ENCODE measurements at regions not wholly inside any gene's neighbourhood (a gene's known extent, or its start where the extent isn't known, plus 50 kb on each side); places are given as distances from the start of the nearest gene placed in this dataset.
"Not testable (repeated sequence)": the region's sequence is repeated elsewhere in the genome, so short reads cannot be mapped to it uniquely, and the experiment has no call there.

- DNase-seq (ENCODE audit: low read depth), result no peak
These were observed 315.5 kb upstream of the CDH5 start for GRCh38 chr16:66050991-66051390.

DNA sequence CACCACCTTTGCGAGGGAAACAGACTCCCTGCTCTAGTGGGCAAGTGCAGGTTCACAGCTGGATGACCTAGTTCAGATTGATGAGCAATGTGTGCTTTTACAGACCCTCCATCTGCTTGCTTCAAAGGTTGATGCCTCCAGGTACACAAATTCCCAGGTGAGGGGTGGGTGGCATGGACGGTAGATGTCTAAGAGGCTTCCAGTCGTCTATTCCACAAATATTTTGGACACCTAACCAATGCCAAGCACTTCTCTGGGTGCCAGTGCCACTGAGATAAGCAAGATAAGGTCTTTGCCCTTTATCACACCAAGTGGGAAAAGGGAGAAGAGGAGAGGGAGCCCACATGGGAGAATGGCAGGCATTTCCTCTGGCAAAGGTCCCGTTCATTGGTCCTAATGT is 316.6 kb upstream of the CDH5 start:
- DNase-seq (ENCODE audit: low read depth), result no peak

DNA sequence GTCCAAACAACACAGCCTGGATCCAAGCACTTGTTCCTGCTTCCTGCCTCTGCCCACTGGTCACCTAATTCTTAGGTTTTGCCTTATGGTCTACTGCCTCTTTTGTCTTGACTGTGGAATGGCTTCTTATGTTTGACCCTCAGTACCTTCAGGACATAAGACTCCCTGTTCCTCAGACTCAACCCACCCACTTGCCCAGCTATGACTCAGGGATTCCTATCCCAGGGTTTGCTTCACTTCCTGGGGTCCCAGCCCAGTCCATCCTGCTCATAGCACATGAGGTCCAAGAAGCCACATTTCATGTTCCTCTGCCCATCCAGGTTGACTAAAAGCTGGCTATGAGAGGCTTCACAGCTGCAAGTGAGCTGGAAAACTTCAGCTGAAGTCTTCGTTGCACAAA is 320.9 kb upstream of the CDH5 start:
- no peak for DNase-seq (ENCODE audit: low read depth)

DNA sequence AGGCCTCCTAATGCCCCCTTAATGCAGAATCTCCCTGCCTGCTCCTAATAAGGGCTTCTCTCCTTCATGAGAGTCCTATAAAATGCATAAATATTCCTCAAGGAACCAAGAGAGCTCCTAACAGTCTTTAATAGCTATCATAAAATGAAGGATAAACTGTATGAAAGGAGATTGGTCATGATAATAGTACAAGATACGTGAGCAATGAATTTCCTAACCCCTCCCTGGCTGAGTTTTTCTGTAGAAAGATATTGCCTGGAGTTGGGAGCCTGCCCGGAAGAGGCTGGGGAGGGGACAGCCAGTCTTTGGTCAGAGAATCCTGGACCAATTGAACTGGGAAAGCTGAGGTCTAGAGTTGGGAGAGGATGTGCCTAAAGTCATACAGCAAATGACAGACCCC is 321.9 kb upstream of the CDH5 start:
- no peak for DNase-seq (ENCODE audit: low read depth)

- no peak for DNase-seq (ENCODE audit: low read depth)
These were observed 322.4 kb upstream of the CDH5 start for GRCh38 chr16:66044089-66044488.

DNA sequence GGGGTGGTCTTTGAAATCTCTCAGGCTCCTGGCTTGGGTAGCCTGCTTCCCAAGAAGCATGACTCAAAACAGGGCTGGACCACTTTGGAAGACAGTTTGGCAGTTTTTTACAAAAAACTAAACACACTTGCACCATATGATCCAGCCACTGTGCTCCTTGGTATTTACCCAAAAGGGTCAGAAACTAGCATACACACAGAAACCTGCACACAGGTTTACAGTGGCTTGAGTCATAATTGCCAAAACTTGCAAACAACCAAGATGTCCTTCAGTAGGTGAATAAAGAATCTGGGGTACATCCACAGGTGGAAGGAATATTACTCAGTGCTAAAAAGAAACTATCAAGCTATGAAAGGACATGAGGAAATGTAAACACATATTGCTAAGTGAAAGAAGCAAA is 323.2 kb upstream of the CDH5 start:
- DNase-seq (ENCODE audit: low read depth), result no peak

DNA sequence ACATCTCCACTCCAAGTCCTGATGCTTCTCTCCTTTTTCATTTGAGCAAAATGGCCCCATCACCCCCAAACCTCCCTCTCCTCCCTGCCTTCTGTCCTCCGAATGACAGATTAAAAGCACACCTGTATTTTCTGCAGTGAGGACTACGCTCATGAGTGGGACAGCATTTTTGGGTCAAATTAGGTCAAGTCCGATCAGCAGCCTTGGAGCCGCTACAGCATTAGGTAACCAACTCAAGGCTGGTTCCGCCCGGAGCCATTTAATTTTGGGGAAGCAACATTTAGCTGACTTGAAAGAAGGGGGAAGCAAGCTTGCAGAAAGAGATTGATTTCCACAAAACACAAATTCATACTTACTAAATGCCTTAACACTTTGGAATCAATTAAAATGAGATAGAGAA is 324.1 kb upstream of the CDH5 start:
- no peak for DNase-seq (ENCODE audit: low read depth)

GRCh38 chr16:66041907-66042306 is 324.6 kb upstream of the CDH5 start:
- no peak for DNase-seq (ENCODE audit: low read depth)

DNA sequence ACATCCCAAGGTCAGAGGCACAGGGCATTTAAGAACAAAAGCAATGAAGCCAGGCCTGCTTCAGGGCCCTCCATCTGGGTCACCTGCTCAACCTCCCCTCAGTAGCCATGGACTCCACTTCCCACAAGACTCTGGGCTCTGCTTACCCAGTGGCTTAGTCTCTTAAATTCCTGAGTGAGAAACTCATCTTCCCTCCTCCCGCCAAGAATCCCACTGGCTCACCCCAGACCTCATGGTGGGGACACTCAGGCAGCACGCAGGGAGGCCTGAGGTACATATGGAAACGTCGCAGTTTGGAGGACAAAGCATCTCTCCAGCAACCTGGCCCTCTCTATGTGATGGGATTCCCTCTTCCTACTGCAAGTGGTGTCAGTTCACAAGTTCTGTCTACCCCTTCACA is 326.7 kb upstream of the CDH5 start:
- DNase-seq (ENCODE audit: low read depth), result no peak

DNA sequence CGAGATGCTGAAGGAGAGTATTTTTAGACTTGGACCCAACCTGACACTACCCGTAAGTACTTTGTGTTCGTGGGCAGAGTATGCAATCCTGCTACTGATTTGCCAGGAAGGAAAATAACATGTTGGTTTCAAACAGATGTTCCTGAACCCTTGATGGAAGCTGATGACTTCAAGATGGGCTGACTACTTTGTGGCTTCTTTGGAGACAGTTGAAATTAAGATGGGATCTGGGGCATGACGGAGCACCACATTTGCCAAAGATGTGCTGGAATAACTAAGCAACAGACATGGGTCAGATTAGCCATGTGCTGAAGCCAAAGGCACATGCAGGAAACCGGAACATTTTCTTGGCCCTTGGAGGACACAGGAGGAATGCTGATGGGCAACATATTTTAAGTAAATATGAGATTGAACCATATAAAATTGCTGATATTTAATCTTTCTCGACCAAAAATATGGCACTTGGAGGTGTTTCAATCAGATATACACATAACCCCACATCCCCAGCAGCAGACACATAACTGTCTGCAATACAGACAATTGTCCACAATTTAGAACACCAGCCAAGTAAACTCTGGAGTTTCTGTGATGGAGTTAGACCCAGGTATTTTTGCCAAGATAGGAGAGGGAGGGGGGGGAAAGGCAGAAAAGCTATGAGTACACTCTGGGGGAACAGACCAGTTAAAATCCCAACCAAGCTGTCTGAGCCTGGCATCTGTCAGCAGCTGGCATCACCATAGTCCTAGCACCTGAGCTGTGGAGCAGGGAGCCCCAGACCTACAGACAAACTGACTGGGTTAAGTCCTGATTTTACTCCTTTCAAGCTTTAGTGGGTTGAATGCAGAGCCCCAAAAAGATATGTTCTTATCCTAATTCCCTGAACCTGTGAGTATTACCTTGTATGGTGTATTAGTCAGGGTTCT is 329.4 kb upstream of the CDH5 start:
- DNase-seq (ENCODE audit: low read depth), result no peak

GRCh38 chr16:66036184-66036583 is 330.3 kb upstream of the CDH5 start:
- DNase-seq (ENCODE audit: low read depth), result peak; percentile 23

- no peak for DNase-seq (ENCODE audit: low read depth)
These were observed 331.4 kb upstream of the CDH5 start for GRCh38 chr16:66035096-66035495.

DNA sequence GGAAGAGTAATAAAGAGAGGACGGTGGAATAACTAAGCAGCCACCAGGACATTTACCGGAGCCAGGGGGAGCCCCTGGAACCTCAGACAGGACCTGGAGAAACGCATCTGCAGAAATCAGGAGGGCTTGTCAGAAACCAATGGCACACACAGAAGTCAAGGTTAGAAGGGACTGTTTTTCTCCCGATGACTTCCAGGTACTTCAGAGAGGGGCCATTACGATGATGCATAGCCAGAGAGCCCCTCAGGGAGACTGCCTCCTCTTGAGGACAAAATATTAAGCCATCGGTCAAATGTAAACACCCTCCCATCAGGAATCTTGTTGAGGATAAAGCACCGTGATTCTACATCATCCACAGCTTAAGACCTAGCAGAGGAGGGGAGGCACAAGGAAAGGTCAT is 333.6 kb upstream of the CDH5 start:
- no peak for DNase-seq (ENCODE audit: low read depth)

DNA sequence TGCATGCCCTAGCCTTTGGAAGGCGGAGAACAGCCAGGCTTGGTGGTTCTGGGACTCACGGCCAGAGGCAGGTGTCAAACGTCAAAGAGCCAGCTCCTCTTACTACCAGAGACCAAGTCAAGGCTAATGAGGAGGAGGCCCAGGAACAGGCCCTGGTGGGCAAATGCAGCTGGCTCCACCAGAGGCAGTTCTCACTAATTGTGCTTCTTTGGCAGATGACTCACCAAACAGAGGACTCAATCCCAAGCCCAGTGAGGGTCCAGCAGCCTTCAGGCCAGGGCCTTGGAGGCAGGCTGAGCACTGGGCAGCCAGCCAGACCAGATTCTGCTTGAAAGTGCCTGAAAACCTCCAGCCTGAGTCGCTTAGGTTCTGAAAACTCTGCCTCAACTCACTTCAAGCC is 336.5 kb upstream of the CDH5 start:
- peak; percentile 22 for DNase-seq (ENCODE audit: low read depth)

DNA sequence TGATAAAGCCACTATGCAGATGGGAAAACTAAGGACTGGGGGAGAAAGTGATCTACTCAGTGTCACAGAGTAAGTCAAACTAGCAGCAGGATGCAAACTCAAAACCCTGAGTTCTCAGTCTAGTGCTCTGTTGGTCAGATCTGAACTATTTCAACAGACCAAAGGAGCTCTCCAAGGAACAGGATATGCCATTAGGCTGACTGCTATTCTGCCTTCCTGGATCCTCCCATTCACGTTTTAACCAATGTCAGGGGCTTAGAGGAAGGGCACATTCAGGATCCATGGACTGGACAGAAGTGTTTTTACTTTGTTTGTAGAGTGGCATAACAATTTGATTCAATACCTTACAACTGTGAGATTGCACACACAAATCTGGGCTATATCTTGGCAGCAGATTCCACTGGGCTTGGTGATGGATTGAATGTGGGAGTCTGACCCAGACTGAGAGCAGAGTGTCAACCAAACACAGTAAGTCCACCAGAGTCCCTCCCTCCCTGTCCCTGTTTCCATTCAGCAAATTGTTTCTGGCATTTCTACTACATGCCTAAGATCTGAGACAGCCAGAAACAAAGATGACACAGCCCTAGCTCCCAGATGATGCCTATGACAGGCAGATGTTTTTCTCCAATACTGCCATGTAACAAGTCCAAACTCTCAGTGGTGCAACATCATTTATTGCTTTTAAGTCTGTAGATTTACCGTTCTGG is 337.8 kb upstream of the CDH5 start:
- peak; percentile 56 for DNase-seq (ENCODE audit: low read depth)

DNA sequence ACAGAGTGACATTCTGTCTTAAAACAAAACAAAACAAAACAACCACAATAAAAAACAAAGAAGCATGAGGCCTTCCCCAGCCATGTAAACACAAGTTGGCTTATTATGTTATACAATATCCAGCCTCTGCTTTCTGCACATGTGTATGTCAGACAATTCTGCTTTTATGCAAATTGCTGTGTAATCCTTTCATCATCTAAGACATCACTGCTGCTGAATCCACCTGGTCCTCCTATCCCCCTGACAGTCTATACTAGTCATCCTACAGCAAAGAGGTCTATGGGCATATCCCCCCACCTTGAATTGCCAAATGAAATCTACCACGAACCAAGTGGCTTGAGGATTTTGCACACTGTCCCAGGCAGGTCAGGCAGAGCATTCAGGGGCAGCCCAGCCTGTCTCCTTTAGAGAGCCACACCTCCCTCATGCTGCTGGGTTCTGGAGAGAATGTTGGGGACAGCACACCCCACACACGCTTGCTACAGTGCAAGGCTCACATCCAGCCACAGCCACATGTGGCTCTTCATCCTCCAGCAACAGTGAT is 339.6 kb upstream of the CDH5 start:
- no peak for DNase-seq (ENCODE audit: low read depth)

DNA sequence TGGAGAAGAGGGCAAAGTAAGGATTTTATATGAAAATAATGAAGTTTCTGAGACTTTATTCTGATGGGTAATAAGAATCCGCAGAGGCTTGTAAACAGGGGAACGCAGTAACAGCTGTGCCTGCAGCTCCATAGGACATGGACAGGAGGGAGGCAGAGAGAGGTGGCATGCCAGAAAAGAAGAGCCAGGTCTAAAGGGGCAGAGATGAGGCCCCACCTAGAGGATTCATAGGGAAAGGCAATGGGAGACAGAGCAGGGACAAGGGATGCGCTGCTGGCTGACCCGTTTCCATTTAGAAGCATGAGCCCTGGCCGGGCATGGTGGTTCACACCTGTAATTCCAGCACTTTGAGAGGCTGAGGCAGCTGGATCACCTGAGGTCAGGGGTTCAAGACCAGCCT is 340.3 kb upstream of the CDH5 start:
- DNase-seq (ENCODE audit: low read depth), result no peak

GRCh38 chr16:66025751-66026150 is 340.7 kb upstream of the CDH5 start:
- DNase-seq (ENCODE audit: low read depth), result no peak

GRCh38 chr16:66024567-66024966 is 341.9 kb upstream of the CDH5 start:
- not testable (repeated sequence) for DNase-seq (ENCODE audit: low read depth)

DNA sequence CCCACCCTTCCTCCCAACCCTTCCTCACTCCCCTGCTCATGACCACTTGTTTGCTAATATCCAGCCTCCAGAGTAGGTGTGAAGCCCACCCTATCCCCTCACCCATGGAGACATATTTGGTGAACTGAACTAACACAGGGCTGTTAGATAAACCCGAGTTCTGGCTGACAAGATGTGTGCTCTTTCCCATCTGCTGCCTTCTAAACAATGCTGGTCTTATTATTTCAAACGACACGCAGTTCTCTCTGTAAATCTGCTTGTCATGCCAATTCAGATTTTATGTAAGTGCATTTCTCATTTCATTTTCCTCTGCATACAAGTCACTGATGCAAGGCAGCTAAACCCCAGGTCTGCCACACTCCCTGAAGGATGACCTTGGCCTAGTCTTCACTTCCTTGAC is 343.0 kb upstream of the CDH5 start:
- DNase-seq (ENCODE audit: low read depth), result no peak

GRCh38 chr16:66020642-66021041 is 345.8 kb upstream of the CDH5 start:
- peak; percentile 49 for DNase-seq (ENCODE audit: low read depth)

GRCh38 chr16:66020046-66020445 is 346.4 kb upstream of the CDH5 start:
- peak; percentile 29 for DNase-seq (ENCODE audit: low read depth)

- not testable (repeated sequence) for DNase-seq (ENCODE audit: low read depth)
These were observed 347.0 kb upstream of the CDH5 start for GRCh38 chr16:66019502-66019901.
